T-cell (primary cell): ENCODE measurements at regions not wholly inside any gene's neighbourhood (a gene's known extent, or its start where the extent isn't known, plus 50 kb on each side); places are given as distances from the start of the nearest gene placed in this dataset.

ENCODE experiments used
- ATAC-seq, 4 experiments: fragments of 200-7000 bp in 3 of 4; fragments of 150-1000 bp in 1 of 4; cut with Tn5 transposase; replicated peaks in 1 of 4; 1 replicate in 3 of 4; 2 replicates in 1 of 4; pipeline ENCODE4 v1.10.0; 2021; ENCODE audit warnings: moderate library complexity in 3 of 4, mild to moderate bottlenecking in 2 of 4, moderate number of reproducible peaks in 1 of 4
- CTCF ChIA-PET, 2 donors: fragments of 300-600 bp; sonication (Branson Sonifier 250); formaldehyde crosslinking; loops; one replicate each; lab custom pipeline; 2022; ENCODE audit warnings: antibody characterized with exemption in 2 of 2; lab: Charles Lee
- POLR2A ChIA-PET, 2 donors: fragments of 300-600 bp; sonication (Branson Sonifier 250); formaldehyde crosslinking; loops; one replicate each; lab custom pipeline; 2022; ENCODE audit warnings: antibody characterized with exemption in 2 of 2; lab: Charles Lee
- DNase-seq, 35 experiments: peaks; one replicate each; pipeline versions ENCODE4 v3.0.0 to v3.0.0-alpha.2; 2013 to 2023
- H3K27ac ChIP-seq: one replicate; pipeline ENCODE4 v1.5.1; 2013; ENCODE audit warnings: low read length
- H3K27me3 ChIP-seq, 2 experiments: replicated peaks in 1 of 2; 1 replicate in 1 of 2; 2 replicates in 1 of 2; pipeline versions ENCODE4 v1.6.1 to v1.7.0; 2013; ENCODE audit warnings: low read length in 1 of 2, mixed read lengths in 1 of 2; ENCODE audit not compliant: control insufficient read depth in 2 of 2, insufficient read depth in 2 of 2; ENCODE audit errors: extremely low read depth in 1 of 2
- H3K36me3 ChIP-seq, 2 donors: 1 replicate in 1 of 2; 2 replicates in 1 of 2; pipeline versions ENCODE4 v1.6.1 to v1.7.0; 2013; ENCODE audit warnings: low read length in 1 of 2; ENCODE audit not compliant: control insufficient read depth in 2 of 2, insufficient read depth in 1 of 2; ENCODE audit errors: extremely low read depth in 1 of 2
- H3K4me1 ChIP-seq, 2 experiments: 1 replicate in 1 of 2; 2 replicates in 1 of 2; pipeline versions ENCODE4 v1.6.1 to v1.7.0; 2013; ENCODE audit warnings: low read length in 2 of 2, mixed read lengths in 1 of 2; ENCODE audit not compliant: insufficient read depth in 2 of 2, control insufficient read depth in 1 of 2; ENCODE audit errors: extremely low read depth in 1 of 2
- H3K4me3 ChIP-seq, 2 donors: 1 replicate in 1 of 2; 2 replicates in 1 of 2; pipeline versions ENCODE4 v1.5.1 to v1.7.0; 2013; ENCODE audit warnings: mild to moderate bottlenecking in 2 of 2, low read length in 1 of 2, moderate library complexity in 1 of 2; ENCODE audit not compliant: control insufficient read depth in 1 of 2; ENCODE audit errors: extremely low read depth in 1 of 2
- H3K9me3 ChIP-seq: 2 replicates; pipeline ENCODE4 v1.7.0; 2013
- H3K27ac Mint-ChIP-seq, 2 donors: one replicate each; pipeline ENCODE4 v1.8.0; 2020 to 2021; ENCODE audit warnings: mild to moderate bottlenecking in 2 of 2, mixed read lengths in 2 of 2
- H3K27me3 Mint-ChIP-seq, 2 donors: one replicate each; pipeline ENCODE4 v1.8.0; 2021 to 2022; ENCODE audit warnings: mixed read lengths in 2 of 2
- H3K36me3 Mint-ChIP-seq: one replicate; pipeline ENCODE4 v1.8.0; 2021; ENCODE audit warnings: mixed read lengths
- H3K4me1 Mint-ChIP-seq, 3 donors: one replicate each; pipeline ENCODE4 v1.8.0; 2020 to 2022; ENCODE audit warnings: mixed read lengths in 3 of 3, mild to moderate bottlenecking in 1 of 3
- H3K4me3 Mint-ChIP-seq, 3 donors: one replicate each; pipeline ENCODE4 v1.8.0; 2020 to 2022; ENCODE audit warnings: mild to moderate bottlenecking in 3 of 3, mixed read lengths in 3 of 3, moderate library complexity in 3 of 3
- H3K9me3 Mint-ChIP-seq, 3 donors: one replicate each; pipeline ENCODE4 v1.8.0; 2020 to 2022; ENCODE audit warnings: mixed read lengths in 3 of 3
- WGBS: methylation state at CpG from one replicate; pipeline ENCODE4 v1.1.5; 2013; ENCODE audit warnings: missing lambda C conversion rate; ENCODE audit not compliant: insufficient coverage; 5-methylcytosine and 5-hydroxymethylcytosine counted together

DNA sequence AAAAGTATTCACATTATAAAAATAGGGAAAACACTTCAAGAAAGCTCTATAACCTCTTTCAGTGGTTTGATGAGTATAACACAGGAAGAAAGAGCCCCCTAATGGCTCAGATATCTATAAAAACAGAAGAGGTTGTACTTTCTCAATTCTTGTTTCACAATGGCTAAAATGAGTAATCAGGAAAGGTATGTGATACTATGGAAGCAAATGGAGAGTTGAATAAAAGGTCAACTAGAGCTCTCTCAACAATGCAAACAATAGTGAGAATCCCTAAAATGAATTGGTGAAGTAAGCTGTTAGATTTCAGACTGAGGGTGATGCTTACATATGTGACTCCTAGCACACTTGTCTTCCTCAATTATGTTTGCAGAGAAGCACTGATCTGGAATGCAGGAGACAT lies 584.6 kb upstream of the CDH18 start:
- ChIA-PET CTCF (no interaction called here), POLR2A (no interaction called here)
- DNase-seq, result no peak
- Histone ChIP-seq H3K4me1 (no peaks in the 10 kb centered on the region), H3K36me3 (no peaks in the 10 kb centered on the region), H3K27me3 (no peaks in the 10 kb centered on the region), H3K9me3 (no peaks in the 10 kb centered on the region), H3K4me3 (no peak overlapping the region), H3K27ac (no peak overlapping the region)
- Mint-ChIP-seq H3K4me3 (no peak overlapping the region), H3K27ac (no peak overlapping the region), H3K27me3 (no peaks in the 10 kb centered on the region), H3K36me3 (no peaks in the 10 kb centered on the region), H3K9me3 (peaks cover 5 to 12% (median 6%) of the 10 kb centered on the region in 3 donors), H3K4me1 (no peaks in the 10 kb centered on the region)
- ATAC-seq, result no peak

DNA sequence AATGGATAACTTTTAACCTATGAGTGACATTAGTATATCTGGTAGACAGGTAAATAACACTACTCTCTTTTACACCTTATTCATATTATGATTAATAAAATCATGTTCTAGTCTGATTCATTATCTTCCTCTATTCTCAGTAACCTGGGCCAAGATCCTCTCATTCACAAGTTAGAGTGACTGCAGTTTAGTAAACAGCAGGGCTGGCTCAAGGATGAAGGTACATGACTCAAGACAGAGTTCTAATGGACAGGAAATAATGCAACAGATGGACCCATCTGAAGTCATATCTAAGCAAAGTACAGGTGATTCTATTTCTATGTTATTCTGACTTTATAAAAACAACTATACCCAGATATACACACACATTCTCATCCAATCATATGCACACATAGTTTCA lies 582.5 kb upstream of the CDH18 start:
- Histone ChIP-seq H3K4me1 (no peaks in the 10 kb centered on the region), H3K4me3 (no peak overlapping the region), H3K27ac (no peak overlapping the region), H3K36me3 (no peaks in the 10 kb centered on the region), H3K9me3 (no peaks in the 10 kb centered on the region), H3K27me3 (no peaks in the 10 kb centered on the region)
- Mint-ChIP-seq H3K4me3 (no peak overlapping the region), H3K27me3 (no peaks in the 10 kb centered on the region), H3K27ac (no peak overlapping the region), H3K9me3 (peaks cover 3 to 13% (median 13%) of the 10 kb centered on the region in 3 donors), H3K4me1 (no peaks in the 10 kb centered on the region), H3K36me3 (no peaks in the 10 kb centered on the region)
- ATAC-seq (no peak), DNase-seq (no peak)
- POLR2A ChIA-PET, result no interaction called here
- CTCF ChIA-PET, result no interaction called here

DNA sequence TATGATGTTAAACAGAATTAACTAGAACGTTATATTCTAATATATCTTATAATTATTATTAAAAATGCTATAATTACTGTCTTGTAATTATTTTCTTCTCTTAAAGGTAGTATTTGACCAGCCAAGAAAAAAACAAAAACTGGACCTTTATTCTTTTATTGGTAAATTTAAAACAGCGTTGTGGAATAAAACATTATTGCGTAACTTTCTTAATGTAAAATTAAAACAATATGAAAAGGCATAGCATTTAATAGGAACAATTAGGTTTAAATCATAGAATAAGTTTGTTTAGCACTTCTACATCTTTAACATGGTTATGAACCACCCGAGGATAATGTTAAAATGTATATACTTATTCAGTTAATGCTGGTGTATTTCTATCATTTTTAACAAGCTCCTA lies 574.5 kb upstream of the CDH18 start:
- POLR2A ChIA-PET, result interaction anchor here in 1 of 2 donors (0.7 kb wide), 1 partner anchor 25 kb away, joined by 3 read pairs; no protein-coding TSS in a partner anchor
- Histone ChIP-seq H3K27me3 (no peaks in the 10 kb centered on the region), H3K36me3 (no peaks in the 10 kb centered on the region), H3K27ac (no peak overlapping the region), H3K4me1 (no peaks in the 10 kb centered on the region), H3K9me3 (no peaks in the 10 kb centered on the region), H3K4me3 (no peak overlapping the region)
- Mint-ChIP-seq H3K27me3 (no peaks in the 10 kb centered on the region), H3K36me3 (no peaks in the 10 kb centered on the region), H3K4me3 (no peak overlapping the region), H3K4me1 (no peaks in the 10 kb centered on the region), H3K27ac (no peak overlapping the region), H3K9me3 (peaks cover 10 to 18% (median 13%) of the 10 kb centered on the region in 3 donors)
- ATAC-seq (no peak), DNase-seq (no peak)
- CTCF ChIA-PET, result no interaction called here
- WGBS, result no CpG with 5 or more reads among the region's 4 CpGs

DNA sequence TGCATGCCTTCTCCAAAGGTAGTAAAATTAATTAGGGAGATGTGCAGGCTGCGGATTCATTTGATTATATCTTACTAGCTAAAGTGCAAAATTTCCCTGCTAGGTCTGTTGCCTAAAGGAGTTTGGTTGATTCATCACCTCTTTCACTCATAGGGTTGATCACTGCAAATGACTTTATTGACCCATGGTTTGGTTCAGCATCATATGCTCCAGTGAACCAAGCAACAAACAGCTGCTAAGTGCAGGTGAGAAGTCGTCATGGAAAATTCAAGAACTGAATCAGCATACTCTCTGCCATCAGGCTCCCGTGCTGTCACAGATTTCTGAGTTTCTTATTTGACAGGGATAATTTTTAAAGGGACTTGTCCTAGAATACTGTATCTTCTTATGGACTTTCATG lies 571.8 kb upstream of the CDH18 start:
- WGBS, result no CpG with 5 or more reads among the region's 3 CpGs
- H3K27me3 ChIP-seq, result no peaks in the 10 kb centered on the region
- no peak for ATAC-seq

DNA sequence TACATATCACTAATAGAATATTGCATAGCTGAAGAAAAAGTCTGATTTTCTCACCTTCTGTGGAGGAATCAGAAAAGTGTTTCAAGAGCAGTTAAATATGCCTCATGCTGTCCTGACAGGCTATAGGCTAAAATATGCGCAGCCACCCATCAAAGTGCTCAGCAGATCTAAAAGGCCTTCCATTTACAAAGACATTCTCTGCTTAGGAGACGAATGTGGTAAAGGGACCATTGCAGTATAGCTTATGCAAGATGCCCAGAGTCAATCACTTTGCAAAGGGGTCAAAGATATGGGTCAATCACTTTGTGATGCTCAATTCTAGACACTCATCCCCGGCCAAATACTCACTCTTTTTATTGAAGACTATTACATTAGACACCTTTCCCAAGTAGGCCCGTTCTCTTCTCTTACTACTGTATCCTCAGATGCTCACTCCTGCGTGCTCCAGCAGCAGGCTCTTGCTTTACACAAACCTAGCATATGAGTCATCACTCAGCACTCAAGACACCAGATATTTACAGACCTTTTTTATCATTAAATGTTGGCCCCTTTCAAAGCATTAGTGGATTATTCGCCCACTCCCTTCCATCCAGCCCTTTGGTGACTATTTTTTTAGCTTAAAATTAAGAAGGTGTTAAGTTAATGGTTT lies 568.2 kb upstream of the CDH18 start:
- Mint-ChIP-seq H3K9me3 (peaks cover 10 to 31% (median 18%) of the 10 kb centered on the region in 3 donors), H3K4me1 (no peaks in the 10 kb centered on the region), H3K4me3 (no peak overlapping the region), H3K27ac (no peak overlapping the region), H3K27me3 (no peaks in the 10 kb centered on the region), H3K36me3 (no peaks in the 10 kb centered on the region)
- no peaks in the 10 kb centered on the region for H3K4me1 ChIP-seq
- H3K36me3 ChIP-seq, result no peaks in the 10 kb centered on the region
- CTCF ChIA-PET, result no interaction called here
- ATAC-seq (no peak), DNase-seq (no peak)
- POLR2A ChIA-PET, result no interaction called here
- H3K27ac ChIP-seq, result no peak overlapping the region
- H3K9me3 ChIP-seq, result no peaks in the 10 kb centered on the region
- H3K4me3 ChIP-seq, result no peak overlapping the region
- WGBS, result 74% methylated on average over 4 of the region's 6 CpGs
- no peaks in the 10 kb centered on the region for H3K27me3 ChIP-seq

More for the DNA sequence above, 571.8 kb upstream of the CDH18 start:
- H3K27ac Mint-ChIP-seq, result no peak overlapping the region
- H3K9me3 Mint-ChIP-seq, result peaks cover 10 to 26% (median 20%) of the 10 kb centered on the region in 3 donors
- no peaks in the 10 kb centered on the region for H3K4me1 ChIP-seq
- no peaks in the 10 kb centered on the region for H3K36me3 Mint-ChIP-seq
- no peaks in the 10 kb centered on the region for H3K4me1 Mint-ChIP-seq
- POLR2A ChIA-PET, result no interaction called here
- no peaks in the 10 kb centered on the region for H3K36me3 ChIP-seq
- no peaks in the 10 kb centered on the region for H3K27me3 Mint-ChIP-seq
- H3K4me3 ChIP-seq, result no peak overlapping the region
- DNase-seq, result no peak
- no peaks in the 10 kb centered on the region for H3K9me3 ChIP-seq
- H3K4me3 Mint-ChIP-seq, result no peak overlapping the region
- CTCF ChIA-PET, result no interaction called here
- no peak overlapping the region for H3K27ac ChIP-seq

DNA sequence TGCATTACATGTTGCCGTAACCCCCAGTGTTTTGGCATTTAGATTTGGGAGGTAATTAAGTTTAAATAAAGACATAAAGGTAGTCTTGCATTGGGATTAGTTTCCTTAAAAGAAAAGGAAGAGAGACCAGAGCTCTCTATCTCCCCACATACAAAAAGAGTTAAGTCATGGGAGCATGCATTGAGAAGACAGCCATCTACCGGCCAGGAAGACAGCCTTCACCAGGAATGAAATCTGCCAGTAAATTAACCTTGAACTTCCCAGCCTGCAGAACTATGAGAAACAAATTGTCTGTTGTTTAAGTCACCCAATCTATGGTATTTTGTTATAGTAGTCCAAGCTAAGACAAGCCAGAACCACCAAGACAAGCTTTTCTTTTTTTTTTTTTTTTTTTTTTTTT lies 567.0 kb upstream of the CDH18 start:
- CTCF ChIA-PET, result no interaction called here
- no peaks in the 10 kb centered on the region for H3K4me1 Mint-ChIP-seq
- H3K27ac ChIP-seq, result no peak overlapping the region
- no peak overlapping the region for H3K4me3 Mint-ChIP-seq
- H3K9me3 ChIP-seq, result no peaks in the 10 kb centered on the region
- no peaks in the 10 kb centered on the region for H3K36me3 Mint-ChIP-seq
- no peaks in the 10 kb centered on the region for H3K27me3 ChIP-seq
- POLR2A ChIA-PET, result no interaction called here
- H3K36me3 ChIP-seq, result no peaks in the 10 kb centered on the region
- no CpG with 5 or more reads among the region's 2 CpGs for WGBS
- H3K27me3 Mint-ChIP-seq, result no peaks in the 10 kb centered on the region
- peaks cover 10 to 31% (median 12%) of the 10 kb centered on the region in 3 donors for H3K9me3 Mint-ChIP-seq
- no peak for DNase-seq
- H3K4me3 ChIP-seq, result no peak overlapping the region
- H3K27ac Mint-ChIP-seq, result no peak overlapping the region
- ATAC-seq, result no peak
- H3K4me1 ChIP-seq, result no peaks in the 10 kb centered on the region

DNA sequence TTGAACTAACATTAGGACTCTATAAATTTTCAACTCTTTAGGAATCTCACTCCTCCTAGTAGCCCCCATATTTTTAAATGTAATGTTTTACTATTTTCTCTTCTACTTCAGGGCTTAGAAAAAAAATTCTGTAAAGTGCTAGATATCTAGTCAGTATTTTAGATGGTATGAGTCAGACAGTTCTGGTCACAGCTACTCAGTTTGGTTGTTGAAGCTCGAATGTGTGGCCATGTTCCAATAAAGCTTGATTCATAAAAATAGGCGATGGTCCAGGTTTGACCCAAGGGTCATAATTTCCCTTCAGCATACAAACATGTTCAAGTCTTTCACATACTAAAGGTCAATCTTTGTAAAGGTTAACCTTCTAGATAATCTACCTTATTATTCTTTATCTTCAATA lies 566.0 kb upstream of the CDH18 start:
- H3K4me3 ChIP-seq, result no peak overlapping the region
- no peak overlapping the region for H3K27ac ChIP-seq
- no peak for ATAC-seq
- CTCF ChIA-PET, result no interaction called here
- H3K4me1 Mint-ChIP-seq, result no peaks in the 10 kb centered on the region
- no peaks in the 10 kb centered on the region for H3K27me3 ChIP-seq
- H3K27ac Mint-ChIP-seq, result no peak overlapping the region
- no CpG with 5 or more reads among the region's 2 CpGs for WGBS
- no peak overlapping the region for H3K4me3 Mint-ChIP-seq
- no peaks in the 10 kb centered on the region for H3K27me3 Mint-ChIP-seq
- H3K9me3 Mint-ChIP-seq, result peaks cover 10 to 31% (median 12%) of the 10 kb centered on the region in 3 donors
- POLR2A ChIA-PET, result no interaction called here
- H3K36me3 ChIP-seq, result no peaks in the 10 kb centered on the region
- DNase-seq, result no peak
- no peaks in the 10 kb centered on the region for H3K36me3 Mint-ChIP-seq
- H3K9me3 ChIP-seq, result no peaks in the 10 kb centered on the region
- no peaks in the 10 kb centered on the region for H3K4me1 ChIP-seq
